Ishikawa (cell line): ENCODE measurements at regions not wholly inside any gene's neighbourhood (a gene's known extent, or its start where the extent isn't known, plus 50 kb on each side); places are given as distances from the start of the nearest gene placed in this dataset.
A peak's percentile ranks its signal among the peaks of the same experiment; 100 is the strongest.

ENCODE experiments used
- CEBPB ChIP-seq: IDR thresholded peaks from 2 replicates; pipeline ENCODE4 v1.6.1; 2012
- CREB1 ChIP-seq: IDR thresholded peaks from 2 replicates; pipeline ENCODE4 v1.6.1; 2012; ENCODE audit warnings: low read depth
- EGR1 ChIP-seq: IDR thresholded peaks from 2 replicates; pipeline ENCODE4 v1.6.1; 2012
- EP300 ChIP-seq: IDR thresholded peaks from 2 replicates; pipeline ENCODE4 v1.6.1; 2012; ENCODE audit warnings: borderline replicate concordance
- FOXM1 ChIP-seq: IDR thresholded peaks from 2 replicates; pipeline ENCODE4 v1.6.1; 2012; ENCODE audit warnings: low read depth, borderline replicate concordance
- NFIC ChIP-seq: IDR thresholded peaks from 2 replicates; pipeline ENCODE4 v1.6.1; 2012
- RAD21 ChIP-seq: IDR thresholded peaks from 2 replicates; pipeline ENCODE4 v1.6.1; 2012; ENCODE audit warnings: low read depth
- TAF1 ChIP-seq: IDR thresholded peaks from 2 replicates; pipeline ENCODE4 v1.6.1; 2012; ENCODE audit warnings: low read depth, mild to moderate bottlenecking
- TCF12 ChIP-seq: IDR thresholded peaks from 2 replicates; pipeline ENCODE4 v1.6.1; 2012; ENCODE audit warnings: low read depth
- TEAD4 ChIP-seq: IDR thresholded peaks from 2 replicates; pipeline ENCODE4 v1.6.1; 2012
- YY1 ChIP-seq: IDR thresholded peaks from 2 replicates; pipeline ENCODE4 v1.6.1; 2012; ENCODE audit warnings: low read depth
- ZBTB7A ChIP-seq: IDR thresholded peaks from 2 replicates; pipeline ENCODE4 v1.6.1; 2012; ENCODE audit warnings: low read depth
- TF ChIP-seq, protein P1 (sequence below): IDR thresholded peaks from 2 replicates; pipeline ENCODE4 v1.6.1; 2012
- TF ChIP-seq, protein P2 (sequence below): IDR thresholded peaks from 2 replicates; pipeline ENCODE4 v1.6.1; 2012; ENCODE audit warnings: low read depth, mild to moderate bottlenecking
- TF ChIP-seq, protein P3 (sequence below): IDR thresholded peaks from 2 replicates; pipeline ENCODE4 v1.6.1; 2012

DNA sequence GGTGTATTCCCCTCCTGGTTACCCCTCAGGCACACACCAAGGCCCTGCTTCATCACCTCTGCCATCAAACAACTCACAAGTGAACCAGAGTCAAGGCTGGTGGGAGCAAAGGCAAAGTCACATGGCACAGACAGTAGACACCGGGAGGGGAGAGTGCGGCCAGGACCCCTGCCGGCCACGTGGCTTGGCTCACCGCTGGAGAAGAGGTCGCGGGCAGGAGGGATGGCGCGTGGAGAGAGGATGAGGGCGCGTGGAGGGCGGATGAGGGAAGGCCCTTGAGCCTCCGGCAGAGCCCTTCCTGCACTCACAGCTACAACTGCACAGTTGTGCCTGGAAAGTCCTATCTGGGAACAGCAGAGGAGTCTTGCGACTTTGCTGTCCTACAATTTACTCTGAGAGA lies 104.2 kb upstream of the ADRA2C start:
- TF ChIP-seq YY1 (no peak), TAF1 (no peak), EGR1 (no peak), ZBTB7A (no peak), CREB1 (no peak), CEBPB (no peak)
- TF ChIP-seq, protein P1, sequence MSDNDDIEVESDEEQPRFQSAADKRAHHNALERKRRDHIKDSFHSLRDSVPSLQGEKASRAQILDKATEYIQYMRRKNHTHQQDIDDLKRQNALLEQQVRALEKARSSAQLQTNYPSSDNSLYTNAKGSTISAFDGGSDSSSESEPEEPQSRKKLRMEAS, result no peak
- TF ChIP-seq, protein P2, sequence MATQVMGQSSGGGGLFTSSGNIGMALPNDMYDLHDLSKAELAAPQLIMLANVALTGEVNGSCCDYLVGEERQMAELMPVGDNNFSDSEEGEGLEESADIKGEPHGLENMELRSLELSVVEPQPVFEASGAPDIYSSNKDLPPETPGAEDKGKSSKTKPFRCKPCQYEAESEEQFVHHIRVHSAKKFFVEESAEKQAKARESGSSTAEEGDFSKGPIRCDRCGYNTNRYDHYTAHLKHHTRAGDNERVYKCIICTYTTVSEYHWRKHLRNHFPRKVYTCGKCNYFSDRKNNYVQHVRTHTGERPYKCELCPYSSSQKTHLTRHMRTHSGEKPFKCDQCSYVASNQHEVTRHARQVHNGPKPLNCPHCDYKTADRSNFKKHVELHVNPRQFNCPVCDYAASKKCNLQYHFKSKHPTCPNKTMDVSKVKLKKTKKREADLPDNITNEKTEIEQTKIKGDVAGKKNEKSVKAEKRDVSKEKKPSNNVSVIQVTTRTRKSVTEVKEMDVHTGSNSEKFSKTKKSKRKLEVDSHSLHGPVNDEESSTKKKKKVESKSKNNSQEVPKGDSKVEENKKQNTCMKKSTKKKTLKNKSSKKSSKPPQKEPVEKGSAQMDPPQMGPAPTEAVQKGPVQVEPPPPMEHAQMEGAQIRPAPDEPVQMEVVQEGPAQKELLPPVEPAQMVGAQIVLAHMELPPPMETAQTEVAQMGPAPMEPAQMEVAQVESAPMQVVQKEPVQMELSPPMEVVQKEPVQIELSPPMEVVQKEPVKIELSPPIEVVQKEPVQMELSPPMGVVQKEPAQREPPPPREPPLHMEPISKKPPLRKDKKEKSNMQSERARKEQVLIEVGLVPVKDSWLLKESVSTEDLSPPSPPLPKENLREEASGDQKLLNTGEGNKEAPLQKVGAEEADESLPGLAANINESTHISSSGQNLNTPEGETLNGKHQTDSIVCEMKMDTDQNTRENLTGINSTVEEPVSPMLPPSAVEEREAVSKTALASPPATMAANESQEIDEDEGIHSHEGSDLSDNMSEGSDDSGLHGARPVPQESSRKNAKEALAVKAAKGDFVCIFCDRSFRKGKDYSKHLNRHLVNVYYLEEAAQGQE, result no peak

DNA sequence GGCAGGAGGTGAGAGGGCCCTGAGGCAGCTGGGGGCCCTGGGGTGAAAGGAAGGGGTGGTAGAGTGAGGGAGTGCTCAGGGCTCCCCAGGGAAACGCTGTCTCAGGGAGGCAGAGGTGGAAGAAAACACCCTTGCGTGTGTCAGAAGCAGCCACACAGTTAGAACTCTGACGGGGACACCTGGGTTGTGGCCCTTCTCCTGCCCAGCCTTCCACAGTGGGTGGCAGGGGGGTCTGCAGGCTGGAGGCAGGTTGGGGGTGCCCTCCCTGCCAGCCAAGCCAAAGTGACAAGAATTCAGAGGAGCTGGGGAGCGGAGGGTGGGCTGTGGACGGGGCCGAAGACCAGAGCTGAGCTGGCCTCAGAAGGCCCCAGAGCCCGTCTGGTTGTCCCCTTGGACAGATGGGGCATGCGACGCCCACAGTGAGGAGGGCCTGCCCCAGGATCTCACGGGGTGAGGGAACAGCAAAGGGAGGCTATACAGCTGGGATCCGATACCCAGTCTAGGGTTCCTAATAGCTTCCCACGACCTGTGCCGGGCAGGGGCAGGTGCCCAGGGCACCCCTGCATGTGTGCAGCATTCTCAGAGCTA lies 105.2 kb upstream of the ADRA2C start:
- TF ChIP-seq, protein P2, result no peak

DNA sequence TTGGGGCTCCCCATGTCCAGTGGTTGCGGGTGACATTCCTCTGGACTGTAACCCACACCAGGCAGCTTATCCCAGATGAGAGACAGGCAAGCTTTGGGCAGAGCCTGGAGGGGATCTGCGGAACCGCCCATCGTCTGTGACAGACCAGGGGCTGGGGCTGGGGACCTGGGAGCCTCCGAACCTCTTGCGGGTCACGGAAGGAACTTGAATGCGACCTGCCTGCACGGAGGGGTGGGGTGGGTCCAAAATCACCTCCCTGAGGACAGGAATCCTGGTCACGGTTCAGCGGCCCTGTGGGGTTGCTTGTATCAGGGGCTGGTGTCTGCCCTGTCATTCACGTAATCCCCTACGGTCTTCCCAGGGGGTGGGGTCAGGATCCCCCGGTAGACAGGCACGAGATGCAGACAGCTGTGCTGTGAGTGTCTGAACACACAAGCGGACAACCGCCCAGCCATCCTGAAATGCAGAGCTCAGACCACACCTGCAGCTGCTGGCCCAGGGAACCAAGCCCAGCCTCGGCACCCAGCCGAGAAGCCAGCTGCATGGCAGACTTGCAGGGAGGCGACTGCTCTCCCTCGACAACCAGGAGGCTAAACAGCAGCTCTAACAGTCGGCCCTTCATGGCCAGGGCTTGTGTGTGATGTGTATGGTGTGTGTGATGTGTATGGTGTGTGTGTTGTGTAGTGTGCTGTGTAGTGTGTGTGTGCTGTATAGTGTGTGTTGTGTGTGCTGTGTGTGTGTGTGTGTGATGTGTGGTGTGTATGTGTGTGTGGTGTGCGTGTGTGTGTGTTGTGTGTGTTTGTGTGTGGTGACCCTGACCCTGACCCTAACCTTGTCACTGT lies 105.9 kb upstream of the ADRA2C start:
- TF ChIP-seq CREB1, result no peak
- no peak for TF ChIP-seq ZBTB7A

DNA sequence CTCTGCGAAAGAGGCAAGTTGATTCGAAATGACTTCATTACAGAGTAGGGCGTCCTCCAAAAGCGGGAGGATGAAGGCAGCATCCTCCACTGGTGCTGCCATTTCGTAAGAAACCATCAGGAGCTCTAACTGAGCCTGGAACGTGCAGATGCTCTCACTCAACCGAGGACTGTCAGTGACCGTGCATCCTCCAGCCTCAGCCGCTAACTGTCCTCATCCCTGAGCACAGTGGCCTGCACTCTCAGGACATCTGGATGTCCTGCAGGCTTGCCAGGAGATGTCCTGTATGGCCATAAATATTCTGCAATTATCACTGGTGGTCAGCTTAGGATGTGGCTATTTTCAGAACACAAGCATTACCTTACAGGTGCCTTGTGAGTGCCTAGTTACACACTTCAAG lies 107.1 kb upstream of the ADRA2C start:
- TF ChIP-seq EGR1 (no peak), FOXM1 (no peak), RAD21 (no peak), CREB1 (no peak), YY1 (no peak), EP300 (no peak), TEAD4 (no peak)
- TF ChIP-seq, protein P3, sequence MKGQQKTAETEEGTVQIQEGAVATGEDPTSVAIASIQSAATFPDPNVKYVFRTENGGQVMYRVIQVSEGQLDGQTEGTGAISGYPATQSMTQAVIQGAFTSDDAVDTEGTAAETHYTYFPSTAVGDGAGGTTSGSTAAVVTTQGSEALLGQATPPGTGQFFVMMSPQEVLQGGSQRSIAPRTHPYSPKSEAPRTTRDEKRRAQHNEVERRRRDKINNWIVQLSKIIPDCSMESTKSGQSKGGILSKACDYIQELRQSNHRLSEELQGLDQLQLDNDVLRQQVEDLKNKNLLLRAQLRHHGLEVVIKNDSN, result no peak
- TF ChIP-seq, protein P1, result no peak
- TF ChIP-seq, protein P2, result no peak

DNA sequence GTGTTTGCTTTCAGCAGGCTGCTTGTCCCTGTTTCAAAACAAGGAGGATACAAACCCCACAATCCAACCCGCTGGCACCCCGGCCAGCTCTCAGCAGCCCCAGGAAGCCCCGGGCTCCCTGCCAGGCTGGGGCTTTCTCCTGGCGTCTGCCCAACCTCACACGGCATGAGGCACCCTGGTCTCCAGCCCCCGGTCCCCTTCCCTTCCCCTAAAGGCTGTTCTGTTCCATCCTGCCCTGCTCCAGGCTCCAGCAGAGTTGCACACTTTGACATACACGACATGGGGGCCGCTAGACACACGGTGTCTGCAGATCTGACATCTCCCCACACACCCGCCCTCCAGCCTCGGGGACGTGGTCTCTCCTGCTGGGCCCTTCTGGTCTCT lies 107.7 kb upstream of the ADRA2C start:
- TF ChIP-seq ZBTB7A (0 out of 2 replicates have a peak, but pooled peaks have one; percentile 44), YY1 (no peak), TCF12 (peak; percentile 60), TAF1 (peak; percentile 26; the same call in 1 of the 2 replicates), RAD21 (no peak), CREB1 (no peak), EGR1 (no peak), NFIC (peak; percentile 91), FOXM1 (no peak), CEBPB (no peak), EP300 (peak; percentile 69; the same call in 1 of the 2 replicates), TEAD4 (no peak)
- TF ChIP-seq, protein P2, result no peak
- TF ChIP-seq, protein P1, result 0 out of 2 replicates have a peak, but pooled peaks have one; percentile 27
- TF ChIP-seq, protein P3, result no peak
